GM18868 (cell line): ENCODE measurements at regions not wholly inside any gene's neighbourhood (a gene's known extent, or its start where the extent isn't known, plus 50 kb on each side); places are given as distances from the start of the nearest gene placed in this dataset.

Experiments
- ATAC-seq: cut with Tn5 transposase; IDR thresholded peaks from one replicate; pipeline ENCODE4 v1.9.1; 2021; ENCODE audit warnings: mild to moderate bottlenecking, moderate library complexity; ENCODE audit not compliant: unreplicated experiment

GRCh38 chr12:93198086-93198485 lies 179.6 kb upstream of the NUDT4 start:
- ATAC-seq, result no peak

- ATAC-seq, result peak; percentile 41
Measured at GRCh38 chr12:93199831-93200236, 177.9 kb upstream of the NUDT4 start.

- ATAC-seq, result peak; percentile 91
Measured at GRCh38 chr12:93200291-93200917, 177.3 kb upstream of the NUDT4 start.

- ATAC-seq, result no peak
Measured at GRCh38 chr12:93201990-93202389, 175.7 kb upstream of the NUDT4 start.

- no peak for ATAC-seq
Measured at GRCh38 chr12:93202688-93203087, 175.0 kb upstream of the NUDT4 start.

- ATAC-seq, result no peak
Measured at GRCh38 chr12:93203361-93203760, 174.4 kb upstream of the NUDT4 start.

GRCh38 chr12:93204896-93205295 lies 172.8 kb upstream of the NUDT4 start:
- no peak for ATAC-seq

GRCh38 chr12:93205361-93205760 lies 172.4 kb upstream of the NUDT4 start:
- ATAC-seq, result no peak

GRCh38 chr12:93208011-93208410 lies 169.7 kb upstream of the NUDT4 start:
- no peak for ATAC-seq

- no peak for ATAC-seq
Measured at GRCh38 chr12:93214523-93215289, 163.0 kb upstream of the NUDT4 start.

GRCh38 chr12:93215290-93215678 lies 162.4 kb upstream of the NUDT4 start:
- no peak for ATAC-seq

- no peak for ATAC-seq
Measured at GRCh38 chr12:93219947-93220346, 157.8 kb upstream of the NUDT4 start.

- ATAC-seq, result no peak
Measured at GRCh38 chr12:93221841-93222240, 155.9 kb upstream of the NUDT4 start.

GRCh38 chr12:93223440-93224426 lies 154.0 kb upstream of the NUDT4 start:
- ATAC-seq, result no peak

GRCh38 chr12:93225094-93225493 lies 152.6 kb upstream of the NUDT4 start:
- ATAC-seq, result no peak

- ATAC-seq, result no peak
Measured at GRCh38 chr12:93226361-93226760, 151.4 kb upstream of the NUDT4 start.

GRCh38 chr12:93229494-93230325 lies 148.0 kb upstream of the NUDT4 start:
- ATAC-seq, result no peak

GRCh38 chr12:93230326-93230720 lies 147.4 kb upstream of the NUDT4 start:
- ATAC-seq, result no peak

GRCh38 chr12:93231938-93232337 lies 145.8 kb upstream of the NUDT4 start:
- no peak for ATAC-seq

- ATAC-seq, result no peak
Measured at GRCh38 chr12:93234641-93235040, 143.1 kb upstream of the NUDT4 start.

- ATAC-seq, result no peak
Measured at GRCh38 chr12:93235881-93236280, 141.8 kb upstream of the NUDT4 start.
